ENCODE measurements at regions not wholly inside any gene's neighbourhood (a gene's known extent, or its start where the extent isn't known, plus 50 kb on each side); places are given as distances from the start of the nearest gene placed in this dataset.

DNA sequence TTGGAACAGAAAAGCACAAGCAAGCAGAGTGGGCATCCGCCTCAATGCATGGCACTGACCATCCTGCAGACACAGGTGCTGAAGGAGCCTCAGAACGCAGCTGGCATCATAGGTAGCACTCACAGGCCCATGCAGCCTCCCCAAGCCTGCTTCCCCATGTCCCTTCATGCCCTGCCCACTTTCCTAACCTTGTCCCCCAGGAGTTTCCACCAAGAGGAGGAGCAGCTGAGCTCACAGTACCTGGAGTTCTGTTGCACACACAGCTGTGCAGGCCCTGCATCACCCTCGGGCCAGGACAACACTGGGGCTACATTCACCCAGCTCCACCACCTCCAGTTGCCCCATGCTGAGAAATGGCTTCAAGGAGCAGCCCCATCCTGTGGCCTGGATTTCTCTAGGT lies 83.4 kb downstream of the SETD4 start:
- Histone ChIP-seq H3K27me3 (ENCODE audit: control insufficient read depth, low read length) (peaks cover 3% of the 10 kb centered on the region; the same call in 1 of the 2 replicates), H4K20me1 (ENCODE audit: control insufficient read depth, insufficient read depth, low read depth, low read length) (no peaks in the 10 kb centered on the region), H3K4me1 (ENCODE audit: control insufficient read depth, low read length) (no peaks in the 10 kb centered on the region), H3K4me2 (ENCODE audit: low read length) (no peak overlapping the region), H3K4me3 (ENCODE audit: low read length) (no peak overlapping the region), H3F3A (ENCODE audit: control insufficient read depth, insufficient read depth) (no peaks in the 10 kb centered on the region), H3K79me2 (ENCODE audit: control insufficient read depth, low read length) (no peaks in the 10 kb centered on the region), H3K27ac (ENCODE audit: low read depth, low read length) (no peak overlapping the region), H3K9me2 (replicated peaks; ENCODE audit: control insufficient read depth, low read length) (no peaks in the 10 kb centered on the region), H3K9me3 (ENCODE audit: control insufficient read depth, insufficient read depth, low read length) (no peaks in the 10 kb centered on the region), H3K36me3 (ENCODE audit: control insufficient read depth, low read length) (no peaks in the 10 kb centered on the region)
- TF ChIP-seq CTCF (IDR thresholded peaks at IDR 0.05; ENCODE audit: low read depth, low read length, poor library complexity, severe bottlenecking) = no peak
- TF ChIP-seq EZH2phosphoT487 (IDR thresholded peaks at IDR 0.05; ENCODE audit: borderline replicate concordance, low read length) = no peak

- H3K36me3 ChIP-seq (ENCODE audit: control insufficient read depth, low read length) = no peaks in the 10 kb centered on the region
These were observed 83.8 kb downstream of the SETD4 start for GRCh38 chr21:35976481-35976880.

DNA sequence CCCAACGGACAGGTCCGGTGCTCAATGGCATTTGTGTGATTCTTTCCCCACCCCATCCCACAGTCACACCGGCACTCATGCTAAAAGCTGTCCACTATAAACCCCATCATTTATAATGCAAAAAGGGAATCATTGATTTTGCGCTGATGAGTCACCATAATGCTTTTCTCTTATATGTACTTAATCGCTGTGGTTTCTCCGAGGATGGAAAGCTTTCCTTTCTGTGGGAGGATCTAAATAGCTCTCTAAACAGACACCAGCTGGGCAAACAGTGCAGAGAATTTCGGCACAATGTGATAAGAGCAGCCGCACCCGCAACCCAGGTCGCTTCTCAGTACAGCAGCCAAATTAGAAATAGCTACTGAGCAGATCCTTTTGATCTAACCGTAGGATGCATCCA lies 85.6 kb downstream of the SETD4 start:
- Histone ChIP-seq H3K36me3 (ENCODE audit: control insufficient read depth, low read length) (no peaks in the 10 kb centered on the region), H4K20me1 (ENCODE audit: control insufficient read depth, insufficient read depth, low read depth, low read length) (no peaks in the 10 kb centered on the region), H3K4me3 (ENCODE audit: low read length) (no peak overlapping the region), H3K9me3 (ENCODE audit: control insufficient read depth, insufficient read depth, low read length) (no peaks in the 10 kb centered on the region), H3K4me1 (ENCODE audit: control insufficient read depth, low read length) (no peaks in the 10 kb centered on the region), H3K9me2 (replicated peaks; ENCODE audit: control insufficient read depth, low read length) (no peaks in the 10 kb centered on the region), H3K4me2 (ENCODE audit: low read length) (no peak overlapping the region), H3K27me3 (ENCODE audit: control insufficient read depth, low read length) (no peaks in the 10 kb centered on the region), H3K27ac (ENCODE audit: low read depth, low read length) (no peak overlapping the region), H3F3A (ENCODE audit: control insufficient read depth, insufficient read depth) (no peaks in the 10 kb centered on the region), H3K79me2 (ENCODE audit: control insufficient read depth, low read length) (no peaks in the 10 kb centered on the region)
- TF ChIP-seq CTCF (IDR thresholded peaks at IDR 0.05; ENCODE audit: low read depth, low read length, poor library complexity, severe bottlenecking) = no peak
- TF ChIP-seq EZH2phosphoT487 (IDR thresholded peaks at IDR 0.05; ENCODE audit: borderline replicate concordance, low read length) = no peak

More at GRCh38 chr21:35976481-35976880, 83.8 kb downstream of the SETD4 start:
- Histone ChIP-seq H3K4me1 (ENCODE audit: control insufficient read depth, low read length) (no peaks in the 10 kb centered on the region), H3K9me3 (ENCODE audit: control insufficient read depth, insufficient read depth, low read length) (no peaks in the 10 kb centered on the region), H3K27ac (ENCODE audit: low read depth, low read length) (no peak overlapping the region), H4K20me1 (ENCODE audit: control insufficient read depth, insufficient read depth, low read depth, low read length) (no peaks in the 10 kb centered on the region), H3K9me2 (replicated peaks; ENCODE audit: control insufficient read depth, low read length) (no peaks in the 10 kb centered on the region), H3F3A (ENCODE audit: control insufficient read depth, insufficient read depth) (no peaks in the 10 kb centered on the region), H3K27me3 (ENCODE audit: control insufficient read depth, low read length) (peaks cover 3% of the 10 kb centered on the region; the same call in 1 of the 2 replicates), H3K4me3 (ENCODE audit: low read length) (no peak overlapping the region), H3K79me2 (ENCODE audit: control insufficient read depth, low read length) (no peaks in the 10 kb centered on the region), H3K4me2 (ENCODE audit: low read length) (no peak overlapping the region)
- TF ChIP-seq EZH2phosphoT487 (IDR thresholded peaks at IDR 0.05; ENCODE audit: borderline replicate concordance, low read length) = no peak
- TF ChIP-seq CTCF (IDR thresholded peaks at IDR 0.05; ENCODE audit: low read depth, low read length, poor library complexity, severe bottlenecking) = no peak

Measured in DOHH2 (cell line).